Ectodermal cell (in vitro differentiated cells): ENCODE measurements at regions not wholly inside any gene's neighbourhood (a gene's known extent, or its start where the extent isn't known, plus 50 kb on each side); places are given as distances from the start of the nearest gene placed in this dataset.

Experiments
- H3K27ac ChIP-seq: 2 replicates; pipeline ENCODE4 v1.7.0; 2013; ENCODE audit warnings: mild to moderate bottlenecking, low read depth, low read length; ENCODE audit not compliant: insufficient read depth, poor library complexity, severe bottlenecking
- H3K27me3 ChIP-seq: 2 replicates; pipeline ENCODE4 v1.7.0; 2013; ENCODE audit warnings: mild to moderate bottlenecking, low read length; ENCODE audit not compliant: insufficient read depth, control insufficient read depth, poor library complexity, severe bottlenecking
- H3K36me3 ChIP-seq: one replicate; pipeline ENCODE4 v1.7.0; 2013; ENCODE audit warnings: low read length; ENCODE audit not compliant: control insufficient read depth, insufficient read depth
- H3K4me1 ChIP-seq: one replicate; pipeline ENCODE4 v1.7.0; 2013; ENCODE audit warnings: low read length; ENCODE audit not compliant: control insufficient read depth, insufficient read depth
- H3K4me3 ChIP-seq: 2 replicates; pipeline ENCODE4 v1.7.0; 2013; ENCODE audit warnings: low read depth, low read length, control low read depth; ENCODE audit not compliant: insufficient read depth
- H3K9me3 ChIP-seq: 2 replicates; pipeline ENCODE4 v1.7.0; 2013; ENCODE audit warnings: mild to moderate bottlenecking, low read length, moderate library complexity; ENCODE audit not compliant: control insufficient read depth
- WGBS, 2 experiments: methylation state at CpG; one replicate each; pipeline ENCODE4 v1.1.7; 2013; ENCODE audit warnings: missing lambda C conversion rate in 2 of 2; 5-methylcytosine and 5-hydroxymethylcytosine counted together

DNA sequence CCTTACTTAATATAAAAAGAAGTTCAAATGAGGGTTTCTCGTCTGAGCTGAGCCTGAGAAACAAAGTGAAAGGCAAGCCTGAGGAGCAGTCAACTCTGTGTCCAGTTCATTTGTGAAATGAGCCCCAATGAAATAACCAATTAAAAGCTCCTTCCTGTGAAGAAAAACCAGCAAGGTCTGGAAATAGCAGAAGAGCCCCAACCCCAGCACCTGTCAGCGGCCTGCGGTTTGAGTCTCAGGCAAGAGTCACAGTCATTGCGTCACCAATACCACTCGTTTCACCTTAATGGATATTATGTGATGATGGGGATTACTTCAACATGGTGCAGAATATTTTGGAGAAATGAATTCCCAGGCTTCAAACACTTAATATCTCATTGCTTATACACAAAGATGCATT, 211.3 kb upstream of the DPP6 start:
- no peak overlapping the region for H3K27ac ChIP-seq
- H3K27me3 ChIP-seq: no peaks in the 10 kb centered on the region
- WGBS, 2 experiments: 90 to 92% methylated on average over 4 to 5 of the region's 5 CpGs
- H3K36me3 ChIP-seq: no peaks in the 10 kb centered on the region
- H3K9me3 ChIP-seq: peaks cover 10% of the 10 kb centered on the region
- H3K4me3 ChIP-seq: no peak overlapping the region
- no peaks in the 10 kb centered on the region for H3K4me1 ChIP-seq

DNA sequence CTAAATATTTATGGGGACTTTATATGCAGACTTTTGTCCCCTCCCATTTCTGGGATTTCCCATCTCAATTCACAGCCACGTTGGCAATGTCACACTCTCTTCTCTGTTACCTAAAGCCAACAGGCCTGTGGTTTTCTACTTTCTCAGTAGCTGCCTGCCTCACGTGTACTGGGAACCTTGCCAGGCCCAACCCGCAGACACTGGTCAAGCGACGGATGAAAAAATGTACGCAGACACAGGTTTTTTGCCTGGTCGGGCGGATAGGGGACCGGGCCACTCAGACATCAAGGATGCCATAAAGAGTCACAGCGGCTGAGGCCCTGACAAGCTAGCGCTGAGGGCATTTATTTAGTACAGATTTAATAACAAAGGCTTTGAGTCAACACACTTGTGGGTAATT, 204.4 kb upstream of the DPP6 start:
- H3K4me1 ChIP-seq: no peaks in the 10 kb centered on the region
- no peaks in the 10 kb centered on the region for H3K36me3 ChIP-seq
- WGBS, 2 experiments: 82 to 84% methylated on average over 11 of the region's 11 CpGs
- no peaks in the 10 kb centered on the region for H3K27me3 ChIP-seq
- H3K9me3 ChIP-seq: no peaks in the 10 kb centered on the region
- no peak overlapping the region for H3K27ac ChIP-seq
- H3K4me3 ChIP-seq: no peak overlapping the region

DNA sequence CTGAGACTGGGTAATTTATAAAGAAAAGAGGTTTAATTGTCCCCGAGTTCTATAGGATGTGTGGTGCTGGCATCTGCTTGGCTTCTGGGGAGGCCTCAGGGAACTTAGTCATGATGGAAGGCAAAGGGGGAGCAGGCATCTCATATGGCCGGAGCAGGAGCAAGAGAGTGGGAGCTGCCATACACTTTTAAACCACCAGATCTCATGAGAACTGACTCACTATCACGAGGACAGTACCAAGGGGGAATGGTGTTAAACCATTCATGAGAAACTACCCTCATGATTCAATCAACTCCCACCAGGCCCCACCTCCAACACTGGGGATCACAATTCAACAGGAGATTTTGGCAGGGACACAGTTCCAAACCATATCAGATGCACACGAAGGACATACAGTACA, 199.9 kb upstream of the DPP6 start:
- no peaks in the 10 kb centered on the region for H3K9me3 ChIP-seq
- no peaks in the 10 kb centered on the region for H3K27me3 ChIP-seq
- WGBS, 2 experiments: 72% methylated on average over 4 of the region's 4 CpGs

DNA sequence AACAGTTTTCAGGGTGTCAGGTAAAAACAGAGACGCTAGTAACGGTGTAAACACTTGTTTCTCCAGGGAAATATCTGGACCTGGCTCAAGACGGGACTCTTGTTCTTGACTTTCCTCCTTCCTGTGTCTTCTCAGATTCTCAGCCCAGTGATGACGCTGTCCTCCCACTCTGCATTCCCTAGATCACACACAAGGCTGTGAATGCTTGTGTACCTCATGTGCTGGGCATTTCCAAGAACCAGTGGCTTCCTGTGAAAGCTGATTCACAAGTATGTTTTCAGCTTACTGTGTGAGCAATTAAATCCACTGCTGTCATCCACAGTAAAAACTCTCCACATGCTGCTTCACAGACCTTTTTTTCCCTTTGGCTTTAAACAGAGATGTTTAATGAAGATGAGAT, 193.8 kb upstream of the DPP6 start:
- Histone ChIP-seq H3K4me3 (no peak overlapping the region), H3K9me3 (peaks cover 5% of the 10 kb centered on the region), H3K36me3 (no peaks in the 10 kb centered on the region), H3K4me1 (no peaks in the 10 kb centered on the region), H3K27me3 (no peaks in the 10 kb centered on the region), H3K27ac (no peak overlapping the region)
- 63 to 66% methylated on average over 4 of the region's 4 CpGs for WGBS, 2 experiments

More for the DNA sequence above, 199.9 kb upstream of the DPP6 start:
- no peak overlapping the region for H3K4me3 ChIP-seq
- H3K36me3 ChIP-seq: no peaks in the 10 kb centered on the region
- H3K4me1 ChIP-seq: no peaks in the 10 kb centered on the region
- H3K27ac ChIP-seq: no peak overlapping the region

DNA sequence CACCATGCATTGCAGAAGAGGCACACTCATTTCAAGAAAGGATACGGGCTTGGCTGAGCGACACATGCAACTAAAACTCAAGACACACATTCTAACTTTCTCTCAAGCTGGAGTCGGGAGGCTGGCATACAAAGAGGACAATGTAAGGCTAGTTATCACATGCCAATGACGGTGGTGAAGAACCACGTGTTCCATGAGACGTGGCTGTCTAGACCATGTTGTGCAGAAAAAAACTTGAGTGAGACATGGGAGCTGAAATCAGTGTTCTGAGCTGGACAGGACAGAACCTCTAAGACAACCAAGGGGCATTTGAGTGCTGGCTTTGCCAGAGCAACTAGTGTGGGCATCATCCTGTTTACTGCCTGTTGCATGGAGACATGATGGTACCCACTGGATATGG, 193.0 kb upstream of the DPP6 start:
- Histone ChIP-seq H3K27me3 (no peaks in the 10 kb centered on the region), H3K27ac (no peak overlapping the region), H3K4me3 (no peak overlapping the region), H3K9me3 (peaks cover 7% of the 10 kb centered on the region), H3K4me1 (no peaks in the 10 kb centered on the region), H3K36me3 (no peaks in the 10 kb centered on the region)
- 82 to 88% methylated on average over 6 of the region's 6 CpGs for WGBS, 2 experiments

DNA sequence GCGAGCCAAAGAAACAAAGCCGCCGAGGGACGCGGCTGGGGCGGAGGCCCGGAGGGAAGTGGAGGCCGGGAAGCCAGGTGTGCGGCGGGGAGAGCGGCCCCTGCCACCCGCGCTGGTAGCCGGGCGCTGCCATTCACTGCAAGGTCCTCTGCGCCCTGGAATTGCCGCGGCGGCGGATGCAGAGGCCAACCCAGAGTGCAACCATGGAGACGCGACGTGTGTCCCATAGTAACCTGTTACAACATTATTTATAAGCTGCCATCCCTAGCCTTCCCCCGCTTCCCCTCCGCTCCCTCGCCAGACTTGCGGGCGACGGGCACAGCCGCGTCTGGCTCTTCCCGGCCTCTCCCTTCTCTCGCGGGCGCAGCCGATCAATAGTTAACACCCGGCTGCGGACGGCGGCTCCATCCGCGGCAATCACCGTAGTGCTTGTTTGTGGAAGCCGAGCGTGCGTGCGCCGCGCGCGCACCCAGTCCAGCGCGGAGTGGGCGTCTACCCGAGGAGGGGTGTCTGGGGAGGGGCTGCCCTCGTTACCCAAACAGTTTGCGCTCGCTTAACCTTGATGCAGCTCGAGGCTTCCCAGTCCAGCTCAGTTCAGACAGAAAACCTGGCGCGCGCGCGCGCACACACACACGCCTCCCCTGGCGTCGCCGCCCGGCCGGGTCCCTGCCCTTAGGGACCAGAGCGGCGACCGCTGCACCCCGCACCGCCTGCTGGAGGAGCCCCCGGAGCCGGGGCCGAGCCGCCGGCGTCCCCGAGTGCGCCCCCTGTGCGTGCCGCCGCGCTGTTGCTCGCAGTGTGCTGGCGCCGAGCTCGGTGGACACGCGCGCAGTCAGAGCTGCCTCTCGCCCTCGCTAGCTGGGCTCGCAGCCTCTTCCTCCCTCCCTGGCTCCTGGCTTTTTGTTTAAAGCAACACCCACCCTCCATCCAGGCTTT, 165.4 kb upstream of the DPP6 start:
- peak overlapping the region; percentile 29 for H3K4me3 ChIP-seq
- H3K36me3 ChIP-seq: no peaks in the 10 kb centered on the region
- peaks cover 9% of the 10 kb centered on the region for H3K9me3 ChIP-seq
- H3K4me1 ChIP-seq: no peaks in the 10 kb centered on the region
- peaks cover 51% of the 10 kb centered on the region for H3K27me3 ChIP-seq
- WGBS, 2 experiments: 53 to 57% methylated on average over 98 of the region's 98 CpGs
- H3K27ac ChIP-seq: no peak overlapping the region

DNA sequence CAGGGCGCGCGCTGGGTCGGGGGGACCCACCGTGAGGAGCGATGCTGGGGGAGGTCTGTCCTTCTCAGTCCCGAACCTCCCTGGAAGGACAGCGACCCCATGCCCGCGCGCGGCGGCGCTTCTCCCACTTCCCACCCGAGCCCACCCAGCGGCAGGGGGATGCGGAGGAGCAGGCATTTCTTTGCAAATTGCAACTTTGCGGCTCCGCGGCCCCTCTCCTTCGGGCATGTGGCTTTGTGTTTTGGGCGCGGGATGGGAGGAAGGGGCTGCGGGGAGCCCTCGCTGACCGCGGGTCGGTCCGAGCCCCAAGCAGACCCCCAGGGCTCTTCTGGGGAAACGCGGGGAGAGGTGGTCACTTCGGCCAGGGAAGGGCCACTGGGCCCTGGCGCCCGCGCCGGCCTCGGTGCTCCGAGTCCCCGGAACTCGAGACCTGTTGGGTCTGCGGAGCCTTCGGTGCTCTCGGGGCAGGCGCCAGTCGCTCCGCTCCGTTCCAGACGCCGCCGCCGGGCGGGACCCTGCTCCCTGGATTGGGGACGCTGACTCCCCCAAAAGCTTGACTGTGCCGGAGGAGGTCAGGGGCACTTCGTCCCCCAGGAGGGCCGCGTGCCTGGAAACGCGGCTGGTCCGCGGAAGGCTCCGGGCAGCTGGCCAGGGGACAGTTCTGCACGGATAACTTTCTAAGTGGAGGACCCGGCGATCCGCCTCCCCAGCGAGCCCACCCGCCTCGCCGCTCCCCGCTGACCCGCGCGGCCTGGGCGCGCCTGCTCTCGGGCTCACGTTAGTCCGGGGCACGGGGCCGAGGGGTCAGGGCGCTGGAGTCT, 164.2 kb upstream of the DPP6 start:
- peak overlapping the region; percentile 20 for H3K4me3 ChIP-seq
- H3K9me3 ChIP-seq: peaks cover 11% of the 10 kb centered on the region
- no peaks in the 10 kb centered on the region for H3K36me3 ChIP-seq
- H3K27ac ChIP-seq: no peak overlapping the region
- 56 to 58% methylated on average over 82 of the region's 82 CpGs for WGBS, 2 experiments
- H3K27me3 ChIP-seq: peaks cover 51% of the 10 kb centered on the region
- H3K4me1 ChIP-seq: no peaks in the 10 kb centered on the region

DNA sequence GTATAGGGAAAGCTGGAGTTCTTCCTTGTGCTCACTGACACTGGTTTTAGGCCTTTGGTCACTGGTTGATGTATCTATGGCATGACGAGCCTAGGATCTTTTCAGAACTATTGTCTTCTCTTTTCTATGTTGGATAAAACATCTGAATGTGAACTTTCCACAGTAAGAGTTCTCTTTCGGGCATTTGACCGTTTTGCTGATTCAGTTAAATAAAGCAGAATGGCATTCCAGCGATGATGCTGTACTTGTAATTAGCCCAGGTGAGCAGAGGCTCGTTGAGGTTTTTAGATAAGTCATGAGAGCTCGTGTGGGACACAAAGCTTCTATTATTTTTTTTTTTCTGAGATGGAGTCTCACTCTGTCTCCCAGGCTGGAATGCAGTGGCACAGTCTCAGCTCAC, 160.2 kb upstream of the DPP6 start:
- no peaks in the 10 kb centered on the region for H3K36me3 ChIP-seq
- 79 to 86% methylated on average over 6 of the region's 6 CpGs for WGBS, 2 experiments
- no peak overlapping the region for H3K27ac ChIP-seq
- no peak overlapping the region for H3K4me3 ChIP-seq
- no peaks in the 10 kb centered on the region for H3K4me1 ChIP-seq
- peaks cover 14% of the 10 kb centered on the region for H3K9me3 ChIP-seq
- H3K27me3 ChIP-seq: peaks cover 31% of the 10 kb centered on the region

DNA sequence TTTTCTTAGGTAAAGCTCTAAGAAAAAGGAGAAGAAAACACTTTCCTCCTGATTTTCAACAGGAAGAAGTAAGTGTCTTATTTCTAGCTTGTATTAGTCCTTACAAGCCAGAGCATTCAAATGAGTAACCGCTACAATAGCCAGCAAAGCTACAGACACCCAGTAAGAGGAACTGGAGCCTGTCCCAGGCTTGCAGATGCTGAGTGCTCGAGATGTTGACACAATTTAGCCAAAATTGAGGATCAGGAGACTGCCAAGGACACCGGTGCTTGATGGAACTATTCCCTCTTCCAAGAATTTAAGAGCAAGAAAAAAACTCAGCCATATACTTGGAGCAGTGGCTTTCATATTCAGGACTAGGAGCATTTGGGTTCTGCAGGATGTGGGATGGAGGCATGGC, 149.3 kb upstream of the DPP6 start:
- Histone ChIP-seq H3K27ac (no peak overlapping the region), H3K36me3 (no peaks in the 10 kb centered on the region), H3K4me3 (no peak overlapping the region), H3K9me3 (peaks cover 3% of the 10 kb centered on the region), H3K4me1 (no peaks in the 10 kb centered on the region), H3K27me3 (no peaks in the 10 kb centered on the region)
- WGBS, 2 experiments: 68 to 75% methylated on average over 3 of the region's 3 CpGs

DNA sequence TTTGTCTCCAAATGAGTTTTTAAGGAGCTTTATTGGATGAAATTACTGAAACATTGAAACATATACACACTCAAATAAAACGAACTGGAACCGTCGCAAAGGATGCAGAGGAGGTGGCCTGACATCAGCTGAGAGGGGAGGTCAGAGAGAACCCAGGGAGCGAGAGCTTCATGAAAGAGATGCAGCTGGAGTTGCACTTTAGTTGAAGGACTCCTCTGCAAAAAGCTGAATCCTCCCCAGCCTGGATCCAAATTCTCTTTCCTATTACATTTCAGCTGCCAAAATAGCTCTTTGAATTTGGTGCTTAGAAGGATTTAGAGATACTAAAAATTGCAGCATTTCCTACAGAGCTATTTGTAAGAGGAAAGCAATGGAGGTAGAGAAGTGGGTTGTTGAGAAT, 140.0 kb upstream of the DPP6 start:
- H3K9me3 ChIP-seq: peaks cover 7% of the 10 kb centered on the region
- no peaks in the 10 kb centered on the region for H3K36me3 ChIP-seq
- no peak overlapping the region for H3K4me3 ChIP-seq
- H3K27me3 ChIP-seq: no peaks in the 10 kb centered on the region
- no peaks in the 10 kb centered on the region for H3K4me1 ChIP-seq
- H3K27ac ChIP-seq: no peak overlapping the region
- WGBS, 2 experiments: 77 to 81% methylated on average over 4 of the region's 4 CpGs
